ENCODE measurements at regions not wholly inside any gene's neighbourhood (a gene's known extent, or its start where the extent isn't known, plus 50 kb on each side); places are given as distances from the start of the nearest gene placed in this dataset.

GRCh38 chrX:122777766-122778165, 406.3 kb upstream of the GRIA3 start:
- in situ Hi-C loops (cut with MboI) (no loop called here), intact Hi-C loops (cut with micrococcal nuclease) (no loop called here)
- Histone ChIP-seq H3K4me2 (ENCODE audit: insufficient read depth, low read length) (no peak overlapping the region), H3K27ac (ENCODE audit: extremely low read depth, low read depth, low read length) (no peak overlapping the region), H2AFZ (ENCODE audit: low read depth, low read length) (no peak overlapping the region), H3K9me1 (ENCODE audit: control insufficient read depth, insufficient read depth, low read length) (no peaks in the 10 kb centered on the region), H3K4me1 (replicated peaks in 1 of 2; ENCODE audit: control insufficient read depth in 2 of 2, insufficient read depth in 2 of 2, low read length in 2 of 2) (no peaks in the 10 kb centered on the region), H3K9me3 (replicated peaks; ENCODE audit: control insufficient read depth, insufficient read depth, low read depth, low read length) (no peaks in the 10 kb centered on the region), H3K79me2 (ENCODE audit: control insufficient read depth, insufficient read depth, low read length) (no peaks in the 10 kb centered on the region), H3K9ac (ENCODE audit: insufficient read depth in 1 of 2, low read depth in 2 of 2, low read length in 2 of 2) (no peak overlapping the region), H3K4me3 (no peak overlapping the region), H4K20me1 (replicated peaks; ENCODE audit: control insufficient read depth, insufficient read depth, low read length) (no peaks in the 10 kb centered on the region), H3K27me3 (ENCODE audit: control insufficient read depth in 2 of 2, insufficient read depth in 2 of 2, low read length in 2 of 2) (no peaks in the 10 kb centered on the region), H3K36me3 (ENCODE audit: control insufficient read depth, insufficient read depth, low read length) (no peaks in the 10 kb centered on the region)
- no peak for FAIRE-seq
- TF ChIP-seq CXXC5 (CRISPR knock-in tag; IDR thresholded peaks at IDR 0.05), result no peak
- TF ChIP-seq MXI1 (IDR thresholded peaks at IDR 0.05; ENCODE audit: low read depth, low read length), result no peak
- TF ChIP-seq NR2F6 (CRISPR knock-in tag; IDR thresholded peaks at IDR 0.05), result no peak
- TF ChIP-seq ZNF140 (CRISPR knock-in tag; IDR thresholded peaks at IDR 0.05), result no peak
- TF ChIP-seq LARP7 (IDR thresholded peaks at IDR 0.05), result no peak
- TF ChIP-seq MEF2A (IDR thresholded peaks at IDR 0.05; ENCODE audit: control insufficient read depth, low read depth, low read length), result no peak
- TF ChIP-seq NFRKB (IDR thresholded peaks at IDR 0.05; ENCODE audit: low read depth), result no peak
- ATAC-seq, result no peak
- WGBS (ENCODE audit: insufficient coverage, low coverage, missing lambda C conversion rate), result 7% methylated on average over 3 of the region's 3 CpGs
- CTCF ChIA-PET (ENCODE audit: low intra/inter-chr PET ratio), result no interaction called here
- POLR2A ChIA-PET, result no interaction called here
- DNase-seq (ENCODE audit: extremely low read depth in 1 of 4, low spot score in 3 of 4), result no peak
- no TSS peak for BruUV-seq (replicated peaks)

DNA sequence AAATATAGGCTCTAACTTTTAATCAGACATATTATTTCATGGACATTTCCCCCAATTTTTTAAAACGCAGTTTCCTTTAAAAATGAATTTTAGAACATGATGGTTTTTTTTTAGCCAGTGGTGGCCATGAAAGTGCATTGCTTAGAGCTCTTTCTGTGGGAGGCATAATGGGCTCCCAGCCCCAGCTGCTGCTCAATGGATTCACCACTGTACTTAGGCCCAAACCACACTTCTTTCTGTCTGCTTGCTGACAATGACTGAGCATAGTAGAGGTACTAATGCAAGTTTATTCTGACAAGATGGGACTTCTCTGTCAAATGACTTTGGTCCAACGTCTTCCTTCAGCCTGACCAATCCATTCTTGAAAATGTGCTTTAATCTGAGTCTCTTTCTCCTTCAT, 400.2 kb upstream of the GRIA3 start:
- ChIA-PET POLR2A (no interaction called here), CTCF (ENCODE audit: low intra/inter-chr PET ratio) (no interaction called here)
- no peak for FAIRE-seq
- intact Hi-C loops (cut with micrococcal nuclease), result no loop called here
- no peaks in the 10 kb centered on the region for H4K20me1 ChIP-seq (replicated peaks; ENCODE audit: control insufficient read depth, insufficient read depth, low read length)
- 0% methylated on average over 2 of the region's 2 CpGs for WGBS (ENCODE audit: insufficient coverage, low coverage, missing lambda C conversion rate)
- H3K4me3 ChIP-seq, result no peak overlapping the region
- no peaks in the 10 kb centered on the region for H3K79me2 ChIP-seq (ENCODE audit: control insufficient read depth, insufficient read depth, low read length)
- H3K9ac ChIP-seq (ENCODE audit: insufficient read depth in 1 of 2, low read depth in 2 of 2, low read length in 2 of 2), result no peak overlapping the region
- H3K4me2 ChIP-seq (ENCODE audit: insufficient read depth, low read length), result no peak overlapping the region
- H3K4me1 ChIP-seq (replicated peaks in 1 of 2; ENCODE audit: control insufficient read depth in 2 of 2, insufficient read depth in 2 of 2, low read length in 2 of 2), result no peaks in the 10 kb centered on the region
- in situ Hi-C loops (cut with MboI), result no loop called here
- no peak overlapping the region for H3K27ac ChIP-seq (ENCODE audit: extremely low read depth, low read depth, low read length)
- DNase-seq (ENCODE audit: extremely low read depth in 1 of 4, low spot score in 3 of 4), result no peak
- H3K9me1 ChIP-seq (ENCODE audit: control insufficient read depth, insufficient read depth, low read length), result no peaks in the 10 kb centered on the region
- no peak overlapping the region for H2AFZ ChIP-seq (ENCODE audit: low read depth, low read length)
- BruUV-seq (replicated peaks), result no TSS peak
- H3K27me3 ChIP-seq (ENCODE audit: control insufficient read depth in 2 of 2, insufficient read depth in 2 of 2, low read length in 2 of 2), result no peaks in the 10 kb centered on the region
- H3K36me3 ChIP-seq (ENCODE audit: control insufficient read depth, insufficient read depth, low read length), result no peaks in the 10 kb centered on the region
- no peaks in the 10 kb centered on the region for H3K9me3 ChIP-seq (replicated peaks; ENCODE audit: control insufficient read depth, insufficient read depth, low read depth, low read length)
- no peak for ATAC-seq
- TF ChIP-seq ZNF408 (CRISPR knock-in tag; IDR thresholded peaks at IDR 0.05; ENCODE audit: low read depth) (no peak), MECOM (CRISPR knock-in tag; IDR thresholded peaks at IDR 0.05) (no peak), POLR2H (tag; IDR thresholded peaks at IDR 0.05; ENCODE audit: low read depth) (no peak), MTA3 (IDR thresholded peaks at IDR 0.05; ENCODE audit: borderline replicate concordance) (no peak), PPARD (CRISPR knock-in tag; IDR thresholded peaks at IDR 0.05) (no peak), ZNF3 (CRISPR knock-in tag; IDR thresholded peaks at IDR 0.05) (no peak), ATF3 (IDR thresholded peaks at IDR 0.05) (no peak), ATF3 (CRISPR knock-in tag; conservative IDR thresholded peaks at IDR 0.05) (no peak), SREBF2 (CRISPR knock-in tag; IDR thresholded peaks at IDR 0.05) (no peak)

All from K562 (cell line).